ENCODE measurements at regions not wholly inside any gene's neighbourhood (a gene's known extent, or its start where the extent isn't known, plus 50 kb on each side); places are given as distances from the start of the nearest gene placed in this dataset.
A peak's percentile ranks its signal among the peaks of the same experiment; 100 is the strongest.

GRCh38 chr5:60287174-60287771, 393.7 kb upstream of the PDE4D start:
- ChIA-PET CTCF (interaction anchor here (0.5 to 2.6 kb wide), 8 partner anchors 9 to 751 kb away, joined by 3 to 15 read pairs (median 4); no protein-coding TSS in a partner anchor), POLR2A (ENCODE audit: low non-redundant PET) (no interaction called here)
- intact Hi-C loops (cut with micrococcal nuclease; ENCODE audit: unreplicated experiment) = loop anchor here (1.0 to 10.0 kb wide), 3 partner anchors 125 to 477 kb away; no protein-coding TSS in a partner anchor
- Histone ChIP-seq H3K4me3 (ENCODE audit: low read depth, low read length, poor library complexity, severe bottlenecking) (no peak overlapping the region), H3K36me3 (ENCODE audit: insufficient read depth, low read length, poor library complexity, severe bottlenecking) (no peaks in the 10 kb centered on the region), H3K4me1 (ENCODE audit: insufficient read depth, low read length, poor library complexity, severe bottlenecking) (no peaks in the 10 kb centered on the region), H3K27me3 (replicated peaks; ENCODE audit: insufficient read depth, low read depth, low read length, poor library complexity) (peaks cover 58% of the 10 kb centered on the region), H3K27ac (ENCODE audit: low read depth, low read length, poor library complexity, severe bottlenecking) (no peak overlapping the region), H3K9me3 (ENCODE audit: low read depth, low read length, poor library complexity, severe bottlenecking) (no peaks in the 10 kb centered on the region)
- DNase-seq (ENCODE audit: low spot score) = peak; percentile 91
- no TSS peak for BruUV-seq (replicated peaks)
- TF ChIP-seq, protein P1, sequence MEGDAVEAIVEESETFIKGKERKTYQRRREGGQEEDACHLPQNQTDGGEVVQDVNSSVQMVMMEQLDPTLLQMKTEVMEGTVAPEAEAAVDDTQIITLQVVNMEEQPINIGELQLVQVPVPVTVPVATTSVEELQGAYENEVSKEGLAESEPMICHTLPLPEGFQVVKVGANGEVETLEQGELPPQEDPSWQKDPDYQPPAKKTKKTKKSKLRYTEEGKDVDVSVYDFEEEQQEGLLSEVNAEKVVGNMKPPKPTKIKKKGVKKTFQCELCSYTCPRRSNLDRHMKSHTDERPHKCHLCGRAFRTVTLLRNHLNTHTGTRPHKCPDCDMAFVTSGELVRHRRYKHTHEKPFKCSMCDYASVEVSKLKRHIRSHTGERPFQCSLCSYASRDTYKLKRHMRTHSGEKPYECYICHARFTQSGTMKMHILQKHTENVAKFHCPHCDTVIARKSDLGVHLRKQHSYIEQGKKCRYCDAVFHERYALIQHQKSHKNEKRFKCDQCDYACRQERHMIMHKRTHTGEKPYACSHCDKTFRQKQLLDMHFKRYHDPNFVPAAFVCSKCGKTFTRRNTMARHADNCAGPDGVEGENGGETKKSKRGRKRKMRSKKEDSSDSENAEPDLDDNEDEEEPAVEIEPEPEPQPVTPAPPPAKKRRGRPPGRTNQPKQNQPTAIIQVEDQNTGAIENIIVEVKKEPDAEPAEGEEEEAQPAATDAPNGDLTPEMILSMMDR (conservative IDR thresholded peaks at IDR 0.05; ENCODE audit: low read depth, low read length) = peak; percentile 96
- no peak for TF ChIP-seq EZH2 (IDR thresholded peaks at IDR 0.05; ENCODE audit: borderline replicate concordance, low read depth, low read length, poor library complexity, severe bottlenecking)

GRCh38 chr5:60285910-60286309, 392.4 kb upstream of the PDE4D start:
- H3K4me3 ChIP-seq (ENCODE audit: low read depth, low read length, poor library complexity, severe bottlenecking) = no peak overlapping the region
- BruUV-seq (replicated peaks) = no TSS peak
- no peak for DNase-seq (ENCODE audit: low spot score)
- no peak for TF ChIP-seq EZH2 (IDR thresholded peaks at IDR 0.05; ENCODE audit: borderline replicate concordance, low read depth, low read length, poor library complexity, severe bottlenecking)
- TF ChIP-seq, protein P1 (conservative IDR thresholded peaks at IDR 0.05; ENCODE audit: low read depth, low read length) = no peak
- no peaks in the 10 kb centered on the region for H3K36me3 ChIP-seq (ENCODE audit: insufficient read depth, low read length, poor library complexity, severe bottlenecking)
- H3K4me1 ChIP-seq (ENCODE audit: insufficient read depth, low read length, poor library complexity, severe bottlenecking) = no peaks in the 10 kb centered on the region
- ChIA-PET POLR2A (ENCODE audit: low non-redundant PET) (no interaction called here), CTCF (interaction anchor here (2.6 kb wide), 1 partner anchor 472 kb away, joined by 15 read pairs; no protein-coding TSS in a partner anchor)
- H3K27me3 ChIP-seq (replicated peaks; ENCODE audit: insufficient read depth, low read depth, low read length, poor library complexity) = peaks cover 44% of the 10 kb centered on the region
- H3K9me3 ChIP-seq (ENCODE audit: low read depth, low read length, poor library complexity, severe bottlenecking) = no peaks in the 10 kb centered on the region
- intact Hi-C loops (cut with micrococcal nuclease; ENCODE audit: unreplicated experiment) = loop anchor here (5.0 to 10.0 kb wide), 2 partner anchors 124 to 381 kb away; no protein-coding TSS in a partner anchor
- no peak overlapping the region for H3K27ac ChIP-seq (ENCODE audit: low read depth, low read length, poor library complexity, severe bottlenecking)

DNA sequence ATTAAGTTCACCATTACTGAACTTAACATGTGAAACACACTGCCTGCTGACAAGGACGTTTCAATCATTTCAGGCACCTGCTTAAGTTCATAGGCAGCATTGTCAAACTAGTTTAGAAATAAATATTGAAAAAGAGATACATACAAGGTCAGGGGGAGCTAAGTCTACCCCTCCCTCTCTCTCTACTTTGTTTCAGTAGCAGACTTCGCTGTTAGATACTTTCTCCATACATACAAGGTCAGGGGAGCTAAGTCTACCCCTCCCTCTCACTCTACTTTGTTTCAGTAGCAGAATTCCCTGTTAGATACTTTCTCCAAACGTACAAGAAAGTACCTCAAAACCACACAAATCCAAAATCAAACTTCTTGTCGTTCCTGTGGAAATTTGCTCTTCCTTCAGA, 387.4 kb upstream of the PDE4D start:
- BruUV-seq (replicated peaks) = no TSS peak
- Histone ChIP-seq H3K27ac (ENCODE audit: low read depth, low read length, poor library complexity, severe bottlenecking) (no peak overlapping the region), H3K36me3 (ENCODE audit: insufficient read depth, low read length, poor library complexity, severe bottlenecking) (no peaks in the 10 kb centered on the region), H3K9me3 (ENCODE audit: low read depth, low read length, poor library complexity, severe bottlenecking) (no peaks in the 10 kb centered on the region), H3K27me3 (replicated peaks; ENCODE audit: insufficient read depth, low read depth, low read length, poor library complexity) (peaks cover 6% of the 10 kb centered on the region), H3K4me1 (ENCODE audit: insufficient read depth, low read length, poor library complexity, severe bottlenecking) (peaks cover 17% of the 10 kb centered on the region), H3K4me3 (ENCODE audit: low read depth, low read length, poor library complexity, severe bottlenecking) (no peak overlapping the region)
- no peak for TF ChIP-seq EZH2 (IDR thresholded peaks at IDR 0.05; ENCODE audit: borderline replicate concordance, low read depth, low read length, poor library complexity, severe bottlenecking)
- TF ChIP-seq, protein P1 (conservative IDR thresholded peaks at IDR 0.05; ENCODE audit: low read depth, low read length) = no peak
- intact Hi-C loops (cut with micrococcal nuclease; ENCODE audit: unreplicated experiment) = loop anchor here (10.0 kb wide), 1 partner anchor 376 kb away; no protein-coding TSS in a partner anchor
- no peak for DNase-seq (ENCODE audit: low spot score)
- ChIA-PET CTCF (no interaction called here), POLR2A (ENCODE audit: low non-redundant PET) (no interaction called here)

Data from A673 (cell line).